SJSA1 (cell line): ENCODE measurements at regions not wholly inside any gene's neighbourhood (a gene's known extent, or its start where the extent isn't known, plus 50 kb on each side); places are given as distances from the start of the nearest gene placed in this dataset.

Experiments
- DNase-seq, 2 experiments: peaks; one replicate each; pipeline ENCODE4 v3.0.0-alpha.2; 2015 to 2020; ENCODE audit warnings: low spot score in 2 of 2, low read depth in 1 of 2
- H3K27ac ChIP-seq: fragments of 250-450 bp; sonication (Bioruptor Pico); 2 replicates; pipeline ENCODE4 v1.5.1; 2020; ENCODE audit warnings: mild to moderate bottlenecking, moderate library complexity
- H3K27me3 ChIP-seq: fragments of 250-450 bp; sonication (Bioruptor Pico); replicated peaks from 2 replicates; pipeline ENCODE4 v1.5.1; 2020; ENCODE audit warnings: mild to moderate bottlenecking, moderate library complexity
- H3K36me3 ChIP-seq: fragments of 250-450 bp; sonication (Bioruptor Pico); 2 replicates; pipeline ENCODE4 v1.5.1; 2020; ENCODE audit warnings: mild to moderate bottlenecking
- H3K4me1 ChIP-seq: fragments of 250-450 bp; sonication (Bioruptor Pico); replicated peaks from 2 replicates; pipeline ENCODE4 v1.6.1; 2021; ENCODE audit warnings: mild to moderate bottlenecking
- H3K4me3 ChIP-seq: fragments of 250-450 bp; sonication (Bioruptor Pico); 2 replicates; pipeline ENCODE4 v1.5.1; 2020; ENCODE audit warnings: mild to moderate bottlenecking
- H3K9me3 ChIP-seq: fragments of 250-450 bp; sonication (Bioruptor Pico); replicated peaks from 2 replicates; pipeline ENCODE4 v1.5.1; 2020; ENCODE audit warnings: mild to moderate bottlenecking

- H3K4me1 ChIP-seq, result no peaks in the 10 kb centered on the region
- H3K36me3 ChIP-seq, result no peaks in the 10 kb centered on the region
- H3K27me3 ChIP-seq, result no peaks in the 10 kb centered on the region
- no peak overlapping the region for H3K4me3 ChIP-seq
- no peak for DNase-seq
- no peak overlapping the region for H3K27ac ChIP-seq
- H3K9me3 ChIP-seq, result no peaks in the 10 kb centered on the region
Measured at GRCh38 chr10:21069929-21070700, 173.0 kb upstream of the NEBL start.

GRCh38 chr10:21069278-21069677 lies 172.2 kb upstream of the NEBL start:
- Histone ChIP-seq H3K36me3 (no peaks in the 10 kb centered on the region), H3K27me3 (no peaks in the 10 kb centered on the region), H3K4me1 (no peaks in the 10 kb centered on the region), H3K4me3 (no peak overlapping the region), H3K27ac (no peak overlapping the region), H3K9me3 (no peaks in the 10 kb centered on the region)
- no peak for DNase-seq

GRCh38 chr10:21068026-21068656 lies 171.0 kb upstream of the NEBL start:
- no peaks in the 10 kb centered on the region for H3K36me3 ChIP-seq
- H3K27me3 ChIP-seq, result no peaks in the 10 kb centered on the region
- no peak for DNase-seq
- H3K27ac ChIP-seq, result no peak overlapping the region
- H3K9me3 ChIP-seq, result no peaks in the 10 kb centered on the region
- H3K4me1 ChIP-seq, result no peaks in the 10 kb centered on the region
- no peak overlapping the region for H3K4me3 ChIP-seq

- Histone ChIP-seq H3K27ac (no peak overlapping the region), H3K27me3 (no peaks in the 10 kb centered on the region), H3K4me3 (no peak overlapping the region), H3K4me1 (no peaks in the 10 kb centered on the region), H3K36me3 (no peaks in the 10 kb centered on the region), H3K9me3 (no peaks in the 10 kb centered on the region)
- no peak for DNase-seq
Measured at GRCh38 chr10:21065621-21066248, 168.6 kb upstream of the NEBL start.

GRCh38 chr10:21061982-21062381 lies 164.9 kb upstream of the NEBL start:
- peaks cover 6% of the 10 kb centered on the region for H3K4me1 ChIP-seq
- no peak overlapping the region for H3K4me3 ChIP-seq
- DNase-seq, result no peak
- H3K36me3 ChIP-seq, result no peaks in the 10 kb centered on the region
- H3K9me3 ChIP-seq, result no peaks in the 10 kb centered on the region; the same call in 1 of the 2 replicates
- H3K27ac ChIP-seq, result no peak overlapping the region
- no peaks in the 10 kb centered on the region for H3K27me3 ChIP-seq

GRCh38 chr10:21061184-21061583 lies 164.1 kb upstream of the NEBL start:
- no peaks in the 10 kb centered on the region for H3K27me3 ChIP-seq
- peaks cover 6% of the 10 kb centered on the region for H3K4me1 ChIP-seq
- H3K4me3 ChIP-seq, result no peak overlapping the region
- no peak overlapping the region for H3K27ac ChIP-seq
- no peaks in the 10 kb centered on the region; the same call in 1 of the 2 replicates for H3K9me3 ChIP-seq
- H3K36me3 ChIP-seq, result no peaks in the 10 kb centered on the region
- no peak for DNase-seq

GRCh38 chr10:21060626-21061025 lies 163.5 kb upstream of the NEBL start:
- no peaks in the 10 kb centered on the region for H3K27me3 ChIP-seq
- H3K27ac ChIP-seq, result no peak overlapping the region
- DNase-seq, result no peak
- H3K4me1 ChIP-seq, result peaks cover 6% of the 10 kb centered on the region
- H3K4me3 ChIP-seq, result no peak overlapping the region
- H3K36me3 ChIP-seq, result no peaks in the 10 kb centered on the region
- no peaks in the 10 kb centered on the region; the same call in 1 of the 2 replicates for H3K9me3 ChIP-seq

GRCh38 chr10:21057989-21058388 lies 160.9 kb upstream of the NEBL start:
- no peak overlapping the region for H3K27ac ChIP-seq
- H3K9me3 ChIP-seq, result no peaks in the 10 kb centered on the region; the same call in 1 of the 2 replicates
- no peaks in the 10 kb centered on the region for H3K27me3 ChIP-seq
- DNase-seq, result peak in 1 of 2 experiments; percentile 33
- no peak overlapping the region for H3K4me3 ChIP-seq
- no peaks in the 10 kb centered on the region for H3K36me3 ChIP-seq
- H3K4me1 ChIP-seq, result peaks cover 6% of the 10 kb centered on the region

- H3K27ac ChIP-seq, result no peak overlapping the region
- no peaks in the 10 kb centered on the region for H3K27me3 ChIP-seq
- no peak overlapping the region for H3K4me3 ChIP-seq
- H3K9me3 ChIP-seq, result no peaks in the 10 kb centered on the region; the same call in 1 of the 2 replicates
- DNase-seq, result no peak
- H3K4me1 ChIP-seq, result peaks cover 6% of the 10 kb centered on the region
- H3K36me3 ChIP-seq, result no peaks in the 10 kb centered on the region
Measured at GRCh38 chr10:21057436-21057835, 160.3 kb upstream of the NEBL start.

- Histone ChIP-seq H3K36me3 (no peaks in the 10 kb centered on the region), H3K9me3 (no peaks in the 10 kb centered on the region; the same call in 1 of the 2 replicates), H3K27ac (no peak overlapping the region), H3K4me3 (no peak overlapping the region), H3K27me3 (no peaks in the 10 kb centered on the region), H3K4me1 (peaks cover 6% of the 10 kb centered on the region)
- no peak for DNase-seq
Measured at GRCh38 chr10:21056461-21056860, 159.3 kb upstream of the NEBL start.

- peaks cover 6% of the 10 kb centered on the region for H3K4me1 ChIP-seq
- no peaks in the 10 kb centered on the region for H3K27me3 ChIP-seq
- no peak overlapping the region for H3K27ac ChIP-seq
- H3K9me3 ChIP-seq, result no peaks in the 10 kb centered on the region; the same call in 1 of the 2 replicates
- H3K4me3 ChIP-seq, result no peak overlapping the region
- no peaks in the 10 kb centered on the region for H3K36me3 ChIP-seq
- DNase-seq, result no peak
Measured at GRCh38 chr10:21055339-21056135, 158.4 kb upstream of the NEBL start.

GRCh38 chr10:21053953-21054690 lies 157.0 kb upstream of the NEBL start:
- no peaks in the 10 kb centered on the region for H3K27me3 ChIP-seq
- peaks cover 6% of the 10 kb centered on the region for H3K4me1 ChIP-seq
- no peaks in the 10 kb centered on the region for H3K36me3 ChIP-seq
- no peak for DNase-seq
- no peak overlapping the region for H3K27ac ChIP-seq
- H3K9me3 ChIP-seq, result no peaks in the 10 kb centered on the region; the same call in 1 of the 2 replicates
- H3K4me3 ChIP-seq, result no peak overlapping the region

- Histone ChIP-seq H3K4me3 (no peak overlapping the region), H3K27me3 (no peaks in the 10 kb centered on the region), H3K4me1 (peaks cover 13% of the 10 kb centered on the region), H3K27ac (no peak overlapping the region), H3K36me3 (no peaks in the 10 kb centered on the region), H3K9me3 (no peaks in the 10 kb centered on the region; the same call in 1 of the 2 replicates)
- DNase-seq, result no peak
Measured at GRCh38 chr10:21052709-21053104, 155.6 kb upstream of the NEBL start.
